B cell (primary cell): ENCODE measurements at regions not wholly inside any gene's neighbourhood (a gene's known extent, or its start where the extent isn't known, plus 50 kb on each side); places are given as distances from the start of the nearest gene placed in this dataset.

ENCODE experiments used
- ATAC-seq: fragments of 200-7000 bp; cut with Tn5 transposase; one replicate; pipeline ENCODE4 v1.10.0; 2021; ENCODE audit warnings: low read depth, mild to moderate bottlenecking, moderate number of reproducible peaks, moderate library complexity
- CTCF ChIA-PET: fragments of 350-600 bp; sonication (Branson Sonifier 250); formaldehyde crosslinking; loops from one replicate; lab custom pipeline; 2021; ENCODE audit warnings: antibody characterized with exemption, inconsistent platforms; lab: Charles Lee
- POLR2A ChIA-PET: fragments of 350-600 bp; sonication (Branson Sonifier 250); formaldehyde crosslinking; loops from one replicate; lab custom pipeline; 2021; ENCODE audit warnings: antibody characterized with exemption; lab: Charles Lee
- DNase-seq: peaks from one replicate; pipeline ENCODE4 v3.0.0; 2013
- H2AFZ ChIP-seq: 2 replicates; pipeline ENCODE4 v1.6.1; 2012; ENCODE audit warnings: mild to moderate bottlenecking, low read depth, low read length; ENCODE audit not compliant: insufficient read depth, poor library complexity, severe bottlenecking
- H3K27ac ChIP-seq, 2 donors: 1 replicate in 1 of 2; 2 replicates in 1 of 2; pipeline ENCODE4 v1.5.1; 2012 to 2013; ENCODE audit warnings: low read length in 2 of 2, mild to moderate bottlenecking in 2 of 2, moderate library complexity in 1 of 2
- H3K27me3 ChIP-seq, 4 experiments: fragments of 200-600 bp in 1 of 4; sonication (generic) in 1 of 4; replicated peaks in 1 of 4; 1 replicate in 2 of 4; 2 replicates in 2 of 4; pipeline versions ENCODE4 v1.6.1 to v1.7.0; 2013 to 2016; ENCODE audit warnings: low read length in 3 of 4, mild to moderate bottlenecking in 2 of 4, mixed read lengths in 1 of 4, moderate library complexity in 1 of 4; ENCODE audit not compliant: insufficient read depth in 4 of 4, control insufficient read depth in 3 of 4; ENCODE audit errors: control extremely low read depth in 1 of 4
- H3K36me3 ChIP-seq, 2 experiments: replicated peaks in 1 of 2; 1 replicate in 1 of 2; 2 replicates in 1 of 2; pipeline versions ENCODE4 v1.6.1 to v1.7.1; 2013; ENCODE audit warnings: low read length in 1 of 2; ENCODE audit not compliant: insufficient read depth in 2 of 2, control insufficient read depth in 1 of 2; ENCODE audit errors: control extremely low read depth in 1 of 2, extremely low read depth in 1 of 2
- H3K4me1 ChIP-seq, 2 donors: fragments of 200-600 bp in 1 of 2; sonication (generic) in 1 of 2; 1 replicate in 1 of 2; 2 replicates in 1 of 2; pipeline versions ENCODE4 v1.5.1 to v1.6.1; 2013 to 2017; ENCODE audit warnings: low read length in 2 of 2; ENCODE audit not compliant: control insufficient read depth in 2 of 2, insufficient read depth in 2 of 2
- H3K4me2 ChIP-seq: replicated peaks from 2 replicates; pipeline ENCODE3; 2012; ENCODE audit warnings: mild to moderate bottlenecking, low read depth, low read length; ENCODE audit not compliant: poor library complexity, severe bottlenecking
- H3K4me3 ChIP-seq, 5 experiments: fragments of 200-600 bp in 1 of 5; sonication (generic) in 1 of 5; 1 replicate in 3 of 5; 2 replicates in 2 of 5; pipeline versions ENCODE4 v1.5.1 to v1.7.0; 2011 to 2016; ENCODE audit warnings: low read length in 4 of 5, mild to moderate bottlenecking in 4 of 5, low read depth in 2 of 5, control low read depth in 1 of 5, moderate library complexity in 1 of 5; ENCODE audit not compliant: insufficient read depth in 1 of 5; ENCODE audit errors: control extremely low read depth in 1 of 5, extremely low read depth in 1 of 5
- H3K79me2 ChIP-seq: fragments of 200-600 bp; sonication (generic); one replicate; pipeline ENCODE4 v1.6.0; 2016; ENCODE audit warnings: low read length; ENCODE audit not compliant: control insufficient read depth, insufficient read depth
- H3K9ac ChIP-seq: fragments of 200-600 bp; sonication (generic); 2 replicates; pipeline ENCODE4 v1.6.1; 2017; ENCODE audit warnings: mild to moderate bottlenecking, low read length, moderate library complexity
- H3K9me3 ChIP-seq, 3 donors: one replicate each; pipeline versions ENCODE4 v1.6.1 to v1.7.1; 2013; ENCODE audit warnings: low read length in 2 of 3; ENCODE audit not compliant: control insufficient read depth in 2 of 3, insufficient read depth in 1 of 3; ENCODE audit errors: control extremely low read depth in 1 of 3
- H4K20me1 ChIP-seq: 2 replicates; pipeline ENCODE4 v1.6.0; 2012; ENCODE audit warnings: mild to moderate bottlenecking, low read length; ENCODE audit not compliant: insufficient read depth, control insufficient read depth, poor library complexity, severe bottlenecking
- H3K27ac Mint-ChIP-seq: one replicate; pipeline ENCODE4 v1.8.0; 2021; ENCODE audit warnings: mixed read lengths
- H3K27me3 Mint-ChIP-seq: one replicate; pipeline ENCODE4 v1.8.0; 2021; ENCODE audit warnings: mixed read lengths
- H3K4me1 Mint-ChIP-seq: one replicate; pipeline ENCODE4 v1.8.0; 2021; ENCODE audit warnings: mixed read lengths
- H3K4me3 Mint-ChIP-seq: one replicate; pipeline ENCODE4 v1.8.0; 2021; ENCODE audit warnings: mixed read lengths
- H3K9me3 Mint-ChIP-seq: one replicate; pipeline ENCODE4 v1.8.0; 2022; ENCODE audit warnings: mixed read lengths; ENCODE audit not compliant: insufficient read depth
- EZH2 ChIP-seq: IDR thresholded peaks from 2 replicates; pipeline ENCODE4 v1.6.1; 2012; ENCODE audit warnings: borderline replicate concordance, low read depth, mild to moderate bottlenecking, moderate library complexity, low read length; ENCODE audit not compliant: insufficient read depth, poor library complexity, severe bottlenecking
- WGBS: methylation state at CpG from one replicate; pipeline ENCODE4 v1.1.5; 2013; ENCODE audit warnings: missing lambda C conversion rate; ENCODE audit not compliant: insufficient coverage; 5-methylcytosine and 5-hydroxymethylcytosine counted together
- intact Hi-C: fragments of 100-400 bp; cut with micrococcal nuclease; formaldehyde crosslinking; loops from one replicate; pipeline ENCODE4 v1.10.0; 2022
- TF ChIP-seq, protein P1 (sequence below): fragments of 200-600 bp; IDR thresholded peaks from one replicate; pipeline ENCODE4 v1.8.0; 2022; ENCODE audit warnings: antibody characterized with exemption, mild to moderate bottlenecking

DNA sequence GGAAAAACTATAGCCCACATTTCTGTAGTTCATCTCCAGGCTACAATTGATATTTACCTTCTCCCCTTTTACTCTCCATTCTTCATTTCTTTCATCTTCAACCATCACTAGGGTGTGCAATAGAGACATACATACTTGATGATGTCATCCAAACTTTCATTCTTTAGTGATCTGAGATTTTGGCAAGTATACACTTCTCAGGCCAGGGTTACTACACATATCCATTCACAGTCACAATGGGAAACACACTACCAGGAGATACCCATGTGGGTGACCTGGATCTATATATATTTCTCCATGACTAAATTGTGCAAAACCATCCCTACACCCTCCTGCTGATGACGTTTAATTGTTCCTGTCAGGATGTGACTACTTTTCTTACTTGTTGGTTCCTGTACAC, 769.5 kb upstream of the DPPA4 start:
- CTCF ChIA-PET = no interaction called here
- TF ChIP-seq, protein P1, sequence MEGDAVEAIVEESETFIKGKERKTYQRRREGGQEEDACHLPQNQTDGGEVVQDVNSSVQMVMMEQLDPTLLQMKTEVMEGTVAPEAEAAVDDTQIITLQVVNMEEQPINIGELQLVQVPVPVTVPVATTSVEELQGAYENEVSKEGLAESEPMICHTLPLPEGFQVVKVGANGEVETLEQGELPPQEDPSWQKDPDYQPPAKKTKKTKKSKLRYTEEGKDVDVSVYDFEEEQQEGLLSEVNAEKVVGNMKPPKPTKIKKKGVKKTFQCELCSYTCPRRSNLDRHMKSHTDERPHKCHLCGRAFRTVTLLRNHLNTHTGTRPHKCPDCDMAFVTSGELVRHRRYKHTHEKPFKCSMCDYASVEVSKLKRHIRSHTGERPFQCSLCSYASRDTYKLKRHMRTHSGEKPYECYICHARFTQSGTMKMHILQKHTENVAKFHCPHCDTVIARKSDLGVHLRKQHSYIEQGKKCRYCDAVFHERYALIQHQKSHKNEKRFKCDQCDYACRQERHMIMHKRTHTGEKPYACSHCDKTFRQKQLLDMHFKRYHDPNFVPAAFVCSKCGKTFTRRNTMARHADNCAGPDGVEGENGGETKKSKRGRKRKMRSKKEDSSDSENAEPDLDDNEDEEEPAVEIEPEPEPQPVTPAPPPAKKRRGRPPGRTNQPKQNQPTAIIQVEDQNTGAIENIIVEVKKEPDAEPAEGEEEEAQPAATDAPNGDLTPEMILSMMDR = no peak
- TF ChIP-seq EZH2 = no peak

DNA sequence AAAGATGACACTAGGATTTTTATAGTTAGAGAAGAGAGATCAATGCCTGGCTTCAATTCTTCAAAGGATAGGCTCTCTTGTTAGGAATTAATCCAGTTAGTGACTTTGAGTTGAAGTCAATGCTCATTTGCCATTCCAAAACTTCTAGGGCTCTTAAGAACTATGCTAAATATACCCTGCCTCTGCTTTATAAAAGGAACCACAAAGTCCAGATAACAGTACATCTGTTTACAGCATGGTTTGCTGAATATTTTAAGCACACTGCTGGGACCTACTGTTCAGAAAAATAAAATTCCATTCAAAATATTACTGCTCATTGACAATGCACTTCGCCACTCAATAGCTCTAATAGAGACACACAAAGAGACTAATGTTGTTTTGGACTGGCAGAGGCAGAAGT, 786.6 kb upstream of the DPPA4 start:
- CTCF ChIA-PET = no interaction called here
- Histone ChIP-seq H3K9me3 (no peaks in the 10 kb centered on the region), H2AFZ (no peak overlapping the region), H3K27me3 (no peaks in the 10 kb centered on the region), H3K4me3 (no peak overlapping the region), H3K79me2 (no peaks in the 10 kb centered on the region), H3K27ac (no peak overlapping the region), H3K4me1 (no peaks in the 10 kb centered on the region), H3K9ac (no peak overlapping the region), H3K36me3 (no peaks in the 10 kb centered on the region), H3K4me2 (no peak overlapping the region), H4K20me1 (no peaks in the 10 kb centered on the region)
- POLR2A ChIA-PET = no interaction called here
- Mint-ChIP-seq H3K27me3 (no peaks in the 10 kb centered on the region), H3K4me1 (no peaks in the 10 kb centered on the region), H3K9me3 (no peaks in the 10 kb centered on the region), H3K27ac (no peak overlapping the region), H3K4me3 (no peak overlapping the region)
- intact Hi-C loops = no loop called here
- ATAC-seq = no peak
- TF ChIP-seq, protein P1 = no peak
- TF ChIP-seq EZH2 = no peak
- no peak for DNase-seq
- no CpG with 5 or more reads among the region's 1 CpG for WGBS

More for the DNA sequence above, 769.5 kb upstream of the DPPA4 start:
- Histone ChIP-seq H3K9ac (no peak overlapping the region), H3K4me2 (no peak overlapping the region), H2AFZ (no peak overlapping the region), H3K4me3 (no peak overlapping the region), H3K36me3 (no peaks in the 10 kb centered on the region), H4K20me1 (no peaks in the 10 kb centered on the region), H3K27ac (no peak overlapping the region), H3K9me3 (no peaks in the 10 kb centered on the region), H3K4me1 (no peaks in the 10 kb centered on the region), H3K79me2 (no peaks in the 10 kb centered on the region), H3K27me3 (no peaks in the 10 kb centered on the region)
- Mint-ChIP-seq H3K27ac (no peak overlapping the region), H3K27me3 (no peaks in the 10 kb centered on the region), H3K9me3 (peaks cover 2% of the 10 kb centered on the region), H3K4me3 (no peak overlapping the region), H3K4me1 (no peaks in the 10 kb centered on the region)
- no peak for ATAC-seq
- no peak for DNase-seq
- 67% methylated on average over 1 of the region's 1 CpG for WGBS
- POLR2A ChIA-PET = no interaction called here
- intact Hi-C loops = no loop called here
